HK-2 (cell line): ENCODE measurements at regions not wholly inside any gene's neighbourhood (a gene's known extent, or its start where the extent isn't known, plus 50 kb on each side); places are given as distances from the start of the nearest gene placed in this dataset.

Experiments
- DNase-seq: peaks from one replicate; pipeline ENCODE4 v3.0.0-alpha.2; 2018; ENCODE audit not compliant: unreplicated experiment

- no peak for DNase-seq
Measured at GRCh38 chr6:79864421-79864820, 82.9 kb downstream of the ELOVL4 start.

- DNase-seq, result no peak
Measured at GRCh38 chr6:79864001-79864400, 83.4 kb downstream of the ELOVL4 start.

- no peak for DNase-seq
Measured at GRCh38 chr6:79863566-79863965, 83.8 kb downstream of the ELOVL4 start.

DNA sequence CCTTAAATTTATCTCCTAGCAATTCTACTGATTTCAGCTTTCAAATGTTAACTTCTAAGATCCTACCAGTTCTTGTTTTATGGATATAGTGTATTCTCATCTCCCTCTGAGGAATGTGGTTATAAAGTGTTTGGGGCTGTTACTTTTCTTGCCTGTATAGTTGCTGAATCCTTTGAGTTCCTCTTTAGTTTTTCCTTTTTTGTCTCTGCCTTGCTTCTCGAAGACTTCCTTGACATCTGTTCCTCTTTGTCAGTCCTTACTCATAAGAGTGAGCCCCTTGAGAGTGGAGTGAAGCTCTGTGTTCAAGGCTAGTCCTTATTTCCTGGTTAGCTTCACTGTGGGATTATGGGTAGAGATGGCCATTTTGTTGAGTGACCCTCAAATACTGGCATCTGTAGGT, 84.6 kb downstream of the ELOVL4 start:
- no peak for DNase-seq

DNA sequence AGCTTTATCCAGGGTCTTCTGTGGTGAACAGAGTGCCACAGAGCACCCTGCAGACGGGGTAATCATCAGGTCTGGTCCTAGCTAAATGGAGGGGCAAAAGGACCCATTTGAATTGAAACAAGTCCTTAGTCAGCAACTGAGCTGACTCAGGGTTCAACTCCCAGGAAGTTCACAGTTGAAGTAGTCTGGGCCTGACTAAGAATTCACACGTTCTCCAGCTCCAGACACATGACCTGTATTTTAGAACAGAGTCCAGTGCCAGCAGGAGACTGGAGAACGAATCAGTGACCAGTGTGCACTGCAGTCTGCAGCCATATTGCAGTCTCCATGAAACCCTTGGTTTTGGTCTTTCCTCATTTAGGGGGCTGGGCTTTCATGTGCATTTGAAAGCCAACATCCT, 85.2 kb downstream of the ELOVL4 start:
- no peak for DNase-seq

GRCh38 chr6:79861023-79861422, 86.3 kb downstream of the ELOVL4 start:
- no peak for DNase-seq

DNA sequence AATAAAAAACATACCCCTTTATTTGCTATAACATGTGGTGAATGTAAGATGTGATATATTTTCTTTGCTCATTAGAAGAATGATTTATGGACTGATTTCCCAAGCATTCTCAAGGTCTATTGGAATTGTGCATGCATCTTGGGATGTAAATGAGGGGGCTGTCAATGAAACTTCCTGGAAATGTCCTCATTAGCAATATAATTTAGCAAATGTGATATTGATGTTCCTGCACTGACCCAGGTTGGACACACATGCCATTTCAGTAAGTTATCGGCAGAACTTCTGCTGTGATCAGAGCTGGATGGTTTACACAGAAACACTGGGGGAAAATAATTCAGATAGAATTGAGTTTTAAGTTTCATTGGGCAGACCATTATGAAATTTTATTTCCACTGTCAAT, 99.9 kb downstream of the ELOVL4 start:
- no peak for DNase-seq

GRCh38 chr6:79842376-79843040, 104.8 kb downstream of the ELOVL4 start:
- no peak for DNase-seq

DNA sequence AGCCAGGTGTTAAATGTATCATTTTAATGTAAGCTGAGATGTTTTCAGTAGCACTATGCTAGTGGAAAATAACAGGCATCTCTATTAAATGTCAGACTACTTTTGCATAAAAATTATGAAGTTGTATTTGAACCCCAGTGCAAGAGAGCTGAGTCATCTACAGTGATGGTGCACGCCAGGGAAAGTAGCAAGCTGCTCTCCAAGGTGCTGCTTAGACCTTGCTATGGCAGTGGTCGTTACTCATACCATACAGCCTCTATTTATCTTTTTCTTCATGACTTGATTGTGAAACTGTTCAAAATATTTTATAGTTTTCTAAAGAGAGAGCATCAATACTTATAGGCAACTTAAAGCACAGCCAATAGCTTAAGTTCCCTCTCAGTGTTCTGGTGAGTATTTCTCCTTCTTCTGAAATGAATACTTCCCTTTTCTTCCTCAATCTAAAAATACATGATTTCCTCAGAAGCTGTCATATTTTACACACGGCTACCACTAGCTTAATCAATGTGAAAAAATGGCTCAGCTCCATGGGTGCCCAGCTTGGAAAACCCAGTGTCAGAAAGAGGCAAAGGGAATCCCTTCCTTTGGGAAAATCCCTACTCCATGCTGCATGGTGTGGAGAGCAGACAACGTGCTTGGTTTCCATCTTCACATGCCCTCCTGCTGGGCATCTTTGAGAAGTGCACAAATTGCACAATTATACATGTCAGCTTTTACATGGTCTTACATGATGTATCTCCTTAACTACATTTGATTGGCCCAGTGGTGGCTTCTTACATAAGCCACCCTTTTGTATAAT, 105.6 kb downstream of the ELOVL4 start:
- DNase-seq, result no peak

GRCh38 chr6:79838851-79839250, 108.5 kb downstream of the ELOVL4 start:
- no peak for DNase-seq

DNA sequence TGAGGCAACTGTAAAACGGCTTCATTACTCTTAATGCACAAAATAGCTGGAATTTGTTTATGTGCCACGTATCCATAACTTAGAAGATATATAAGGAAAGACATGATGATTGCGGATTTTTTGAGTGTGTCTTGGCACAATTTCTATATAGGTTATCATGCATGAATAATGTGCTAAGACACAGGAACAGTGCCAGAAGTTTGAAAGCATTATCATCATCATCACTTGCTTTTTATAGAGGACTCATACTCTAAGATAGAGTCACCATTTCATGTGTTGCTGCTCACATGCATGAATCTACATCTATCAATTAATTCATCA, 113.4 kb downstream of the ELOVL4 start:
- DNase-seq, result no peak

DNA sequence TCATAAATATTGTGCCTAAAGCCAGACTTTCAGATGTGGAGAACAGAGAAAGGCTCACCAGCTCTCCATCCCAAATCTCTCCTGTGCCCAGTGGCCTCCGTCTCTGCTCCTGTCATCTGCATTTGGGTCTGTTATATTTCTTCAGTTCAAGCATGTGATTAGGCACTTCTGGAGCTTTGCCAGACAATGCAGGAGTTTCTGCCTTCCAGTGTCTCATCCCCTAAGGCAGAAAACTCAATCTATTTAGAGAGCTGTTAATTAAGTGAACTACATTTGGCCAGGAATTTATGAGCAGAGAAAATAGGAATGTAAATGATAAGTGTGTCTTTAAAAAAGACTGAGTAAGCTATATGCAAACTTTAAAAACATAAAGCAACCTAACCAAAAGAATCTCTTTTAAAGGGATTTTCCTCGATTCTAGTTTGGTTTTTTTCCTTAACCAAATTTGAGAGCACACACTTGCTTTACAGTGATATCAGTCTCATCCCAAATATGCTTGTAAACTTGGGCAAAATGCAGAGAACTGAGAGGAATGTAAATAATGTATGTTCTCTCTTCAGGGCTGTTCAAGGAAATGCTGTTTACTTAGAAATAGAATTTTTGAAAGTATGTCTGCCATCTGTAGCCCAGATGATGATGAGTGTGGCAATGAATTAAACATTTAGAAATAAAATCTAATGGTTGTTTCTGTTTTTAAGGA, 113.9 kb downstream of the ELOVL4 start:
- no peak for DNase-seq

DNA sequence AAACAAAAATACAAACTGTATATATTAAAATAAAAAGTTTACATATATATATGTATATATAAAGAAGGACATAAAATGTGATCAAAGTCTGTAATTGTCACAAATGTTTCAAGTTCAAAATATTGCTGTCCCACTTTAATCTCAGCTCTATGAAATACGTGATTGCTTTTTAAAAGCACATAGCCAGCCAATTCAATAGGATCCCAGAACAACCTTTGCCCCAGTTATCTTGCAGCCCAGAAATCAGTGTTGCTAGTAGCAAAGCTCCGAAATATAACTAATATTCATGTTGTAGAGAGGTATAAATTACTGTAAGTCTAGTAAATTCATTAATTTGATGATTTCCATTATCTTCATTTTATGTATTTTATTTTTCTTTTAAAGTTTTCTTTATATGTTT, 114.6 kb downstream of the ELOVL4 start:
- DNase-seq, result no peak

- no peak for DNase-seq
Measured at GRCh38 chr6:79824202-79824601, 123.2 kb downstream of the ELOVL4 start.

- DNase-seq, result no peak
Measured at GRCh38 chr6:79821859-79822258, 125.5 kb downstream of the ELOVL4 start.

DNA sequence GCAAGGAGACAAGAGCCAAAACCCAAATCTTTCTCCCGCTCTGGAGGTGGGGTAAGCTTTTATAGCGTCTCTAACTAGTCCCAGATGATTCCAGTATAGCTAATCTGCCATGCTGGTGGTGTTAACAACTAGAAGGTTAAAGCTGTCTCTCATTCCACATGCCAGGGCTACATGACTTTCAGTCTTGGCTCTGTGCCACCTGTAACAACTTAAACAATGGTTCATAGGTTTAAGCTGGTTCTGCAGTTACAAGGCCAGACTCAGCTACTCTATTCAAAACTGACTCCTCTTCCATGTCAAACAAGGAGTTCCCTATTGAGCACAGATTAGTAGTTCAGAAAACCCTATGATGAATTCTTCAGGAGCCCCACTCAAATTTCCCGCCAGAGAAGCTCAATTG, 128.9 kb downstream of the ELOVL4 start:
- DNase-seq, result no peak

DNA sequence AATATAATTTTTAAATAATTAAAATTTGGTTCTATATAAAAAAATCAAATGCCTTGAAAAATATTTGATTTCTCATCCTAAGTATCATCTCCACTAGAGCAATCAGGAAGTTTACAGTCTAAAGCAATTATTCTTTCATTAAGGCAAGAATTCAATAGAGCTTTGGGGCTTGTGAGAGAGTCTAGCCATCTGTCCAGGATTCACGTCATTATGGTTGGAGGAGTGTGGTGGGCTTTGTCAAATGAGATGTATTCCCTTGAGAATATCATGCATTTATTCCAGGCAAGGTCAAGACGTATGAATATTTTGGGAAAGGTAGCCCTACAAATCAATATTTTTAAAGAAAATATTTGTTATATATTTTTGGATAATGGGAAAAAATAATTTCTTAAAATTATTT, 132.4 kb downstream of the ELOVL4 start:
- DNase-seq, result no peak

- peak; percentile 52 for DNase-seq
Measured at GRCh38 chr6:79813854-79814709, 133.3 kb downstream of the ELOVL4 start.

DNA sequence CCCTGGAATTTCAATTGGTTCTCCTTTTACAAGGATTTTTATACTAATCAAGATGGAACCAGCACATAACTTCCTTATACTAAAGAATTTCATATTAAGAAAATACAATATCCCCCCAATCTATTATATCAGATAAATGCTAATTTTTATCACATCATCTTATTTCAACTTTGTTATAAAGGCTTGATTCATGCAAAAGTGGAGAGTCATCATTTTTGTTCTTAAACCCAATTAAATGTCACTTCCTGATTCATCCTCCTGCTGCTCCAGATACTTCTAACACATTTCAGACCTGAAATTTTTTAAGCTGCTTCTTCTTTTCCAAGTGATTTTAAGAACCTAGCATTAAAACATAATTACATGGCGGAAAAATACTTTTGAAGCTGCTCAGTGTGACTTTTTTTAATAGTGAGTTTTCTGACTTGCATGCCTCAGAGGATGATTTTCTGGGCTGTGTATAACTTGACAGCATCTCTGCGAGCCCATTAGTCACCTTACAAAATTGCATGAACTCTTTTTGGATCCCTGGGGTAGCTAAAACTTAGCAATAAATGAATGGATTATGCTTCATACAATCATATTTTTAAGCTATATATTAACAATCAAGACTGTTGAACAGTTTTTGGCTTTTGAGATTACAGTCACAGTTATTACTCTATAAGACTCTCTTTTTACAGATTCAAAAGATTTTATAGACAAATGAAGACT, 134.1 kb downstream of the ELOVL4 start:
- no peak for DNase-seq

DNA sequence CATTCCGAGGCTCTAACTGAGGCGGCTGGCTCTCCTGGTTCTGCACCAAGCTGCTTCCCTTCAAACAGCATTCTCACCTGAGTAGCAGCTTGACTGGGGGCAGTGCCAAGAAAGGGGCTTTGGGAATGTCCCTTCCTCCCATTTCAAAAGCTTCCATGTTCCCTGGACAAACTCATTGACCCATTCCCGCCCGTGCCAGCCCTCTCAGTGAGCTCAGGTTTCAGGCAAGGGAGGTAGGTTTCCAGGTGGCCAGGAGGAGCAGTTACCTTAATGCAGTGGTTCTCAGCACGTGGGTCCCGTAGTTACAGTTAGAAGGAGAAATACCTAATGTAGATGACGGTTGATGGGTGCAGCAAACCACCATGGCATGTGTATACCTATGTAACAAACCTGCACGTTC, 135.2 kb downstream of the ELOVL4 start:
- no peak for DNase-seq

DNA sequence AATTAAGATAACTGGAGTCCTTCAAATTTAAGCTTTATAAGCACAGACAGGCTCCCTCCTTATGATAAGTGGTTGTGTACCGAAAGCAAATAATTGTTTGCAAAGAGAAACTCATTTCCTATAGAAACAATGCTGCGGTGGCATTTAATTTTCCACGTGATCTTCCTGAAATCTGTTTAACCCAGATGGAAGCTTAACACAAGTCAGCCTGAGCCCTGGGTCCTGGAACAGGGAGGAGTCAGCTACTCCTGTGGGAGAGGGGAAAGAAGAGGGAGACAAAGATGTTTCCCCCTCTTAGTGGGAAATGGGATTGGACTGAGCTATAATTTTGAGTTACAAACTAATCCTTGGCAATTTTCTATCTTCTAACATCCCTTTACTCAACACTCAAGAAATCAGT, 136.5 kb downstream of the ELOVL4 start:
- DNase-seq, result no peak
